HEK293T (cell line): ENCODE measurements at regions not wholly inside any gene's neighbourhood (a gene's known extent, or its start where the extent isn't known, plus 50 kb on each side); places are given as distances from the start of the nearest gene placed in this dataset.

Experiments
- CTCF ChIA-PET: fragments of 350-600 bp; formaldehyde crosslinking; extraction: SDS; loops from one replicate; lab custom pipeline; 2021; ENCODE audit warnings: antibody characterized with exemption, inconsistent platforms; lab: Yijun Ruan, JAX
- POLR2A ChIA-PET: fragments of 350-600 bp; formaldehyde crosslinking; extraction: SDS; loops from one replicate; lab custom pipeline; 2020; ENCODE audit warnings: antibody characterized with exemption, inconsistent platforms; lab: Yijun Ruan, JAX
- DNase-seq: peaks from one replicate; pipeline ENCODE4 v3.0.0; 2012; ENCODE audit warnings: mixed read lengths; ENCODE audit errors: extremely low spot score
- ARNT ChIP-seq: fragments of 450-650 bp; IDR thresholded peaks from 2 replicates; pipeline ENCODE4 v1.6.1; 2017; ENCODE audit warnings: mild to moderate bottlenecking
- BHLHE40 ChIP-seq: fragments of 450-650 bp; IDR thresholded peaks from 2 replicates; pipeline ENCODE4 v1.6.1; 2016; ENCODE audit warnings: mild to moderate bottlenecking, moderate library complexity, borderline replicate concordance
- CTBP1 ChIP-seq: fragments of 450-650 bp; IDR thresholded peaks from 2 replicates; pipeline ENCODE4 v1.6.1; 2016; ENCODE audit warnings: borderline replicate concordance
- ELF4 ChIP-seq: fragments of 450-650 bp; IDR thresholded peaks from 2 replicates; pipeline ENCODE4 v1.6.1; 2017; ENCODE audit warnings: antibody characterized with exemption
- FOXA1 ChIP-seq: fragments of 450-650 bp; IDR thresholded peaks from 2 replicates; pipeline ENCODE4 v1.6.1; 2016; ENCODE audit warnings: mild to moderate bottlenecking
- FOXK2 ChIP-seq: fragments of 450-650 bp; IDR thresholded peaks from 2 replicates; pipeline ENCODE4 v1.6.1; 2016; ENCODE audit warnings: mild to moderate bottlenecking
- FOXM1 ChIP-seq: fragments of 450-650 bp; IDR thresholded peaks from 2 replicates; pipeline ENCODE4 v1.6.1; 2017; ENCODE audit warnings: mild to moderate bottlenecking, borderline replicate concordance
- HDGF ChIP-seq: fragments of 450-650 bp; IDR thresholded peaks from 2 replicates; pipeline ENCODE4 v1.6.1; 2017; ENCODE audit warnings: antibody characterized with exemption, borderline replicate concordance
- L3MBTL2 ChIP-seq: fragments of 450-650 bp; conservative IDR thresholded peaks from 2 replicates; pipeline ENCODE4 v1.6.1; 2016; ENCODE audit warnings: mild to moderate bottlenecking
- LEF1 ChIP-seq: fragments of 450-650 bp; IDR thresholded peaks from 2 replicates; pipeline ENCODE4 v1.6.1; 2017; ENCODE audit warnings: mild to moderate bottlenecking, borderline replicate concordance
- NFRKB ChIP-seq: fragments of 450-650 bp; IDR thresholded peaks from 2 replicates; pipeline ENCODE4 v1.6.1; 2016; ENCODE audit warnings: mild to moderate bottlenecking, moderate library complexity
- SP1 ChIP-seq: fragments of 450-650 bp; IDR thresholded peaks from 2 replicates; pipeline ENCODE4 v1.6.1; 2017
- SUZ12 ChIP-seq: fragments of 450-650 bp; IDR thresholded peaks from 2 replicates; pipeline ENCODE4 v1.6.1; 2016; ENCODE audit warnings: mild to moderate bottlenecking
- TARDBP ChIP-seq: fragments of 450-650 bp; IDR thresholded peaks from 2 replicates; pipeline ENCODE4 v1.6.1; 2016
- ZNF384 ChIP-seq: fragments of 450-650 bp; IDR thresholded peaks from 2 replicates; pipeline ENCODE4 v1.6.1; 2016
- TF ChIP-seq, protein P1 (sequence below): fragments of 450-650 bp; IDR thresholded peaks from 2 replicates; pipeline ENCODE4 v1.6.1; 2016

DNA sequence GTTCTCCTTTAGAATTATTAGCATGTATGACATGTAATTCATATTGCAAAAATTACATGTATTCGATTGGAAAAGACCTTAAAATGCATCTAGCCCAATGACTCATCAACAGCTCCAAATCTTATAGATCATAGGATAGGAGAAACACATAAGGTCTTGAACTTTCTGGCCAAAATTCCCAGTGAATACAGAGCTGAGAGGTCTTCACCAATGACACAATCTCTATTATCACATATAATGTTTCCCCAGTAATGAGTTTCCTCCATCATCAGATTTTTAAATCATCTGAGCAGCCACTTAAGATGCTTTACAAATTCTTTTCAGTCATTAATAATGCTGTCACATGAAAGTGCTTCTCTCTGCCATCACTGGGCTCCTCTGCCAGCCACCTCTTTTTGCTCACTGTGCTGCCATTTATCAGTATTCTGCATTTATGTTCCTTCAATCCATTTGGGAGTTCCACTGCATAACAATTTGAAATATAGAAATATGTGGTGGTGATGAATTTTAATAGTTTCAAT, 804.9 kb downstream of the SUCLG1 start:
- ChIA-PET CTCF (no interaction called here), POLR2A (no interaction called here)
- no peak for DNase-seq
- TF ChIP-seq LEF1, result no peak
- TF ChIP-seq SUZ12, result no peak
- TF ChIP-seq ZNF384, result no peak
- no peak for TF ChIP-seq ARNT
- TF ChIP-seq FOXA1, result no peak
- no peak for TF ChIP-seq L3MBTL2
- no peak for TF ChIP-seq FOXM1
- no peak for TF ChIP-seq BHLHE40
- no peak for TF ChIP-seq SP1
- TF ChIP-seq, protein P1, sequence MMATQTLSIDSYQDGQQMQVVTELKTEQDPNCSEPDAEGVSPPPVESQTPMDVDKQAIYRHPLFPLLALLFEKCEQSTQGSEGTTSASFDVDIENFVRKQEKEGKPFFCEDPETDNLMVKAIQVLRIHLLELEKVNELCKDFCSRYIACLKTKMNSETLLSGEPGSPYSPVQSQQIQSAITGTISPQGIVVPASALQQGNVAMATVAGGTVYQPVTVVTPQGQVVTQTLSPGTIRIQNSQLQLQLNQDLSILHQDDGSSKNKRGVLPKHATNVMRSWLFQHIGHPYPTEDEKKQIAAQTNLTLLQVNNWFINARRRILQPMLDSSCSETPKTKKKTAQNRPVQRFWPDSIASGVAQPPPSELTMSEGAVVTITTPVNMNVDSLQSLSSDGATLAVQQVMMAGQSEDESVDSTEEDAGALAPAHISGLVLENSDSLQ, result no peak
- TF ChIP-seq ELF4, result no peak
- no peak for TF ChIP-seq HDGF
- TF ChIP-seq NFRKB, result no peak
- TF ChIP-seq CTBP1, result no peak
- TF ChIP-seq FOXK2, result no peak
- no peak for TF ChIP-seq TARDBP

GRCh38 chr2:83650898-83651297, 808.2 kb downstream of the SUCLG1 start:
- DNase-seq, result no peak
- ChIA-PET CTCF (no interaction called here), POLR2A (no interaction called here)
- TF ChIP-seq FOXA1 (no peak), NFRKB (no peak)

- POLR2A ChIA-PET, result no interaction called here
- no peak for DNase-seq
- no peak for TF ChIP-seq LEF1
- no peak for TF ChIP-seq HDGF
- no peak for TF ChIP-seq FOXM1
- no peak for TF ChIP-seq TARDBP
- no peak for TF ChIP-seq FOXA1
- no peak for TF ChIP-seq ELF4
- TF ChIP-seq CTBP1, result no peak
- TF ChIP-seq L3MBTL2, result no peak
- TF ChIP-seq, protein P1, result no peak
- no peak for TF ChIP-seq ZNF384
- TF ChIP-seq FOXK2, result no peak
- no peak for TF ChIP-seq ARNT
- TF ChIP-seq SP1, result no peak
- CTCF ChIA-PET, result no interaction called here
These were observed 808.9 kb downstream of the SUCLG1 start for GRCh38 chr2:83650161-83650560.

DNA sequence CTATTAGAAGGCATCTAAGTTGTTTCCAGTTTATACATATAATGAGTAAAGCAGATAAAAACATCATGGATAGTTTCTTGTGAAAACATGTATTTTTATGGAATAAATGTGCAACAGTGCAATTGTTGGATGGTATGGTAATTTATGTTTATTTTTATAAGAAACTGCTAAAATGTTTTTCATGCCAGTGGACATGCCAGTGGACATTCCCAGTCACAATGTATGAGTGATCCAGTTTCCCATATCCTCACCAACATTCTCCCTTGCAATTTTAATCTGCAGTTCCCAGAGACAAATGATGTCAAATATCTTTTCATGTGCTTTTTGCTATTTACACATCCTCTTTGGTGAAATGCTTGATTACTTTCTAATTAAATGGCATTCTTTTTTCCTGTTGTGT, 818.6 kb downstream of the SUCLG1 start:
- no peak for DNase-seq
- ChIA-PET CTCF (no interaction called here), POLR2A (no interaction called here)
- TF ChIP-seq SP1 (no peak), LEF1 (no peak), SUZ12 (no peak), FOXK2 (no peak), L3MBTL2 (no peak), ZNF384 (no peak), CTBP1 (no peak), FOXM1 (no peak), ELF4 (no peak), FOXA1 (no peak), TARDBP (no peak)
- TF ChIP-seq, protein P1, result no peak

DNA sequence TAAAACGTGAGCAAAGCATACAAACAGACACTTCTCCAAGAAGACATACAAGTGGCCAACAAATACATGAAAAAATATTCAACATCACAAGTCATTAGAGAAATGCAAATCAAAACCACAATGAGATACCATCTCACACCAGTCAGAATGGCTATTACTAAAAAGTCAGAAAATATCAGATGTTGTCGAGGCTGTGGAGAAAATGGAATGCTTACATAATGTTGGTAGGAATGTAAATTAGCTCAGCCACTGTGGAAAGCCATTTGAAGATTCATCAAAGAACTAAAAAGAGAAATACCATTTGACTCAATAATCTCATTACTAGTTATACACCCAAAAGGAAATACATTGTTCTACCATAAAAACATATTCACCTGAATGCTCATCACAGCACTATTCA, 825.7 kb downstream of the SUCLG1 start:
- CTCF ChIA-PET, result no interaction called here
- no peak for DNase-seq
- no peak for TF ChIP-seq FOXA1
- TF ChIP-seq NFRKB, result no peak
- no peak for TF ChIP-seq ZNF384
- no peak for TF ChIP-seq L3MBTL2
- TF ChIP-seq HDGF, result no peak
- no peak for TF ChIP-seq ELF4
- TF ChIP-seq FOXM1, result no peak
- no peak for TF ChIP-seq ARNT
- no peak for TF ChIP-seq TARDBP
- TF ChIP-seq CTBP1, result no peak
- TF ChIP-seq FOXK2, result no peak
- no peak for TF ChIP-seq BHLHE40
- no peak for TF ChIP-seq SUZ12
- TF ChIP-seq LEF1, result no peak
- POLR2A ChIA-PET, result no interaction called here

DNA sequence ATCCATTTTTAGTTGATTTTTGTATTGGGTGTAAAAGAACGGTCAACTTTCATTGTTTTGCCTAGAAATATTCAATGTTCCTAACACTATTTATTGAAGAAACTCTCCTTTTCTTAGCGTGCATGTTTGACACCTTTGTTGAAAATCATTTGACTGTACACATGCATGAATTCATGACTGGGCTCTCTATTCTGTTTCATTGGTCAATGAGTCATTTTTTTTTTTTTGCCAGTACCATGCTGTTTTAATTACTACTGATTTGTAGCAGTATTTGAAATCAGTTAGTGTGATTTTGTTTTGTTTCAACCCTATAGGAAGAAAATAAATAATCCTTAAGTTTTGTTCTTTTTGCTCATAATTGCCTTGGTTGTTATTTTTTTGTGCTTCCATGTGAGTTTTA, 828.7 kb downstream of the SUCLG1 start:
- POLR2A ChIA-PET, result no interaction called here
- TF ChIP-seq, protein P1, result no peak
- TF ChIP-seq NFRKB (no peak), HDGF (no peak), LEF1 (no peak), TARDBP (no peak), ARNT (no peak), SUZ12 (no peak), L3MBTL2 (no peak), FOXA1 (no peak), CTBP1 (no peak), SP1 (no peak), BHLHE40 (no peak), ELF4 (no peak), ZNF384 (no peak), FOXM1 (no peak), FOXK2 (no peak)
- CTCF ChIA-PET, result no interaction called here
- DNase-seq, result no peak
